Mammary epithelial cell (primary cell): ENCODE measurements at regions not wholly inside any gene's neighbourhood (a gene's known extent, or its start where the extent isn't known, plus 50 kb on each side); places are given as distances from the start of the nearest gene placed in this dataset.

Experiments used
- CTCF ChIP-seq, 2 donors: IDR thresholded peaks in 1 of 2; conservative IDR thresholded peaks in 1 of 2; 2 replicates each; pipeline ENCODE4 v1.5.1; 2011 to 2012; ENCODE audit warnings: inconsistent platforms in 2 of 2, low read length in 2 of 2, mild to moderate bottlenecking in 2 of 2, control low read depth in 1 of 2, low read depth in 1 of 2; ENCODE audit not compliant: insufficient read depth in 1 of 2; ENCODE audit errors: extremely low read depth in 1 of 2
- EZH2 ChIP-seq: IDR thresholded peaks from 2 replicates; pipeline ENCODE4 v1.6.1; 2012; ENCODE audit warnings: low read length, inconsistent platforms, borderline replicate concordance

- TF ChIP-seq CTCF (conservative IDR thresholded peaks at IDR 0.05 in 1 of 2, IDR thresholded peaks at IDR 0.05 in 1 of 2; ENCODE audit: extremely low read depth in 1 of 2, insufficient read depth in 1 of 2, low read depth in 1 of 2, low read length in 2 of 2) (no peak), EZH2 (no peak)
Observed at GRCh38 chr2:31813016-31813415, 197.8 kb downstream of the MEMO1 start.
